ENCODE measurements at regions not wholly inside any gene's neighbourhood (a gene's known extent, or its start where the extent isn't known, plus 50 kb on each side); places are given as distances from the start of the nearest gene placed in this dataset.

GRCh38 chr7:110573862-110574528 is 516.9 kb upstream of the LRRN3 start:
- no peak overlapping the region for H3K27ac ChIP-seq
- TF ChIP-seq, protein P1, sequence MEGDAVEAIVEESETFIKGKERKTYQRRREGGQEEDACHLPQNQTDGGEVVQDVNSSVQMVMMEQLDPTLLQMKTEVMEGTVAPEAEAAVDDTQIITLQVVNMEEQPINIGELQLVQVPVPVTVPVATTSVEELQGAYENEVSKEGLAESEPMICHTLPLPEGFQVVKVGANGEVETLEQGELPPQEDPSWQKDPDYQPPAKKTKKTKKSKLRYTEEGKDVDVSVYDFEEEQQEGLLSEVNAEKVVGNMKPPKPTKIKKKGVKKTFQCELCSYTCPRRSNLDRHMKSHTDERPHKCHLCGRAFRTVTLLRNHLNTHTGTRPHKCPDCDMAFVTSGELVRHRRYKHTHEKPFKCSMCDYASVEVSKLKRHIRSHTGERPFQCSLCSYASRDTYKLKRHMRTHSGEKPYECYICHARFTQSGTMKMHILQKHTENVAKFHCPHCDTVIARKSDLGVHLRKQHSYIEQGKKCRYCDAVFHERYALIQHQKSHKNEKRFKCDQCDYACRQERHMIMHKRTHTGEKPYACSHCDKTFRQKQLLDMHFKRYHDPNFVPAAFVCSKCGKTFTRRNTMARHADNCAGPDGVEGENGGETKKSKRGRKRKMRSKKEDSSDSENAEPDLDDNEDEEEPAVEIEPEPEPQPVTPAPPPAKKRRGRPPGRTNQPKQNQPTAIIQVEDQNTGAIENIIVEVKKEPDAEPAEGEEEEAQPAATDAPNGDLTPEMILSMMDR (conservative IDR thresholded peaks at IDR 0.05): no peak

DNA sequence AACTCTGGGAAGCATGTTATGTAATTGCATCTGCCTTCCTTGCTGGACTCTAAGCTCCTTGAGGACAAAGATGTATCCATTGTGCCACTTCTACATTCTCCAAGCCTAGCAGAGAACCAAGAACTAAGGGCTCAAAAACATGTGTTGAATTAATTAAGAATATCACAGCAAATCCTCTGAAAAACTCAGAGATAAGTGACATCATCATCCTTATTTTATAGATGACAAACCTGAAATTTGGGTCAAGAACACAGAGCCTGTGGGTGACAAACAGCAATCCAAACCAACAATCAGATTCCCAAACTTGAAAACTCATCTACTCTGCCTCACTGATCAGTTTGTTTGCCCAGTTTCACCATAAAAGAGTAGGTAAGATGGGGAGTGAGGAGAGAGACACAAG is 503.6 kb upstream of the LRRN3 start:
- TF ChIP-seq, protein P1 (conservative IDR thresholded peaks at IDR 0.05): no peak
- H3K27ac ChIP-seq: no peak overlapping the region

DNA sequence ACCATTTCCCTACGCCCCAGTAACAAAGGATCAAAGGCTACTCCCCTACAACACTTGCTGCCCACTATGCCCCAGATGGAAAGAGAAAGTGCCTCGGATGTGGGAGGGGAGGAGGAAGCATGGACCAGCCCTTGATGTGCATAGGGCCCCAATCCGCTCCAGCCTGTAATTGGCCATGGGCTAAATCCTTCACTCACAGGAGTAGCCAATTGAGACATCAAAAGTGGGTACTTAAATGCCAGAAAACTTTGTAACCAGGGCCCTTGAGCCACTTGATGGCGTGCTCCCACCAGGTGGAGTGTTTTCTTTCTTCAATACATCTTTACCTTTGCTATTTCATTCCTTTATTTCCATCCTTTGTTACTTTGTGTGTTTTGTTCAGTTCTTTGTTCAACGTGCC is 500.5 kb upstream of the LRRN3 start:
- no peak overlapping the region for H3K27ac ChIP-seq
- TF ChIP-seq, protein P1 (conservative IDR thresholded peaks at IDR 0.05): peak; percentile 41

- TF ChIP-seq, protein P1 (conservative IDR thresholded peaks at IDR 0.05): no peak
- H3K27ac ChIP-seq: no peak overlapping the region
Measured at GRCh38 chr7:110591341-110591740, 499.6 kb upstream of the LRRN3 start.

- TF ChIP-seq, protein P1 (conservative IDR thresholded peaks at IDR 0.05): no peak
- H3K27ac ChIP-seq: no peak overlapping the region
Measured at GRCh38 chr7:110592557-110592956, 498.4 kb upstream of the LRRN3 start.

DNA sequence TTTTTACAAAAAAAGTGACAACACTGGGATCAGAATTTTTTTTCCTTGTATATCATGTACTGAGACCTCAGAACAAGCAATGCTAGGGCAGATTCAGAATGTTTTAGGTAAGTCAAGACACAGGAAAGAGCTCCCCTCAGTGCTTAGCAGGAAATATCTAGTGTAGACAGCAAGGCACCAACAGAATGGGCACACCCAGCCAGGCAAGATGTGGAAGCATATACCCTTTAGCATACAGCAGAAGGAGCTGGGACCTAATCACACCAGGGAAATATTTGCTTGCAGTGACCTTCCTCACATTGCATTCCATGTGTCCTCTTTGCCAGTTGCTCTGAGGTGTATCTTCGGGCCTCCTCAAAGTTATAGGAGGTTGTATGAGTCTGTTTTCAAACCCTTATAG is 497.6 kb upstream of the LRRN3 start:
- H3K27ac ChIP-seq: no peak overlapping the region
- TF ChIP-seq, protein P1 (conservative IDR thresholded peaks at IDR 0.05): no peak

DNA sequence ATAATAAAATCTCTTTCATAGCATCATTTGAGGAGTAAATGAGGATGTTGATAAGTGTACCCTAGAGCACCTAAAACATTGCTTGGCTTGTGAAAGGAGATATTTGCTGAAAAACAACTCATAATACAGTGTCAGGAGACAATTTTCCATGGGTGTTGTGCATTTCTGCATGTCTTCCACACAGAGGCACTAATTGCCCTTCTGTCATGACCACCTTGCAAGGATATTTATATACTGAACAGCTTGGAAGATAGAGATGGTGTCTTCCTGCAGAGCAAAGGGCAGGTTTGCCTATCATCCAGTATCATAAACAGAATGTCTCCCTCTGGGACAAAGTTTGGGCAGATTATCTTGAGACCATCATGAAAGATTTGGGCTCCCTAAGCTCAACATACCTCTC is 495.2 kb upstream of the LRRN3 start:
- TF ChIP-seq, protein P1 (conservative IDR thresholded peaks at IDR 0.05): peak; percentile 59
- no peak overlapping the region for H3K27ac ChIP-seq

Measured in VCaP (cell line).